HCT116 (cell line): ENCODE measurements at regions not wholly inside any gene's neighbourhood (a gene's known extent, or its start where the extent isn't known, plus 50 kb on each side); places are given as distances from the start of the nearest gene placed in this dataset.
"Not testable (repeated sequence)": the region's sequence is repeated elsewhere in the genome, so short reads cannot be mapped to it uniquely, and the experiment has no call there.

Experiments used
- ATAC-seq: fragments of 200-7000 bp; cut with Tn5 transposase; 2 replicates; pipeline ENCODE4 v1.9.1; 2020; ENCODE audit warnings: mild to moderate bottlenecking, moderate library complexity
- BruUV-seq: library from RNA; stranded (reverse); fragments of 400-500 nt; replicated peaks from 2 replicates; lab custom pipeline; 2021; lab: Mats Ljungman, UMichigan
- CTCF ChIA-PET: fragments of 300-600 bp; sonication (Branson Sonifier 250); formaldehyde crosslinking; loops from one replicate; lab custom pipeline; 2021; ENCODE audit warnings: antibody characterized with exemption; lab: Charles Lee
- POLR2A ChIA-PET: fragments of 300-600, 350-600 bp; sonication (Branson Sonifier 250); formaldehyde crosslinking; loops from one replicate; lab custom pipeline; 2021; ENCODE audit warnings: antibody characterized with exemption; lab: Charles Lee
- RAD21 ChIA-PET, 2 experiments: fragments of 300-600 bp; sonication (Branson Sonifier 250); formaldehyde crosslinking; loops; one replicate each; lab custom pipeline; 2023; ENCODE audit warnings: low total read pairs in 2 of 2; ENCODE audit not compliant: uncharacterized antibody in 2 of 2, unreplicated experiment in 2 of 2, low non-redundant PET in 1 of 2; lab: Charles Lee
- DNase-seq: peaks from one replicate; pipeline ENCODE4 v3.0.0-alpha.2; 2010; ENCODE audit warnings: low read depth, low spot score
- H2AFZ ChIP-seq: fragments of 200-600 bp; shearing (Covaris generic), sonication (generic); 2 replicates; pipeline ENCODE4 v1.6.1; 2017; ENCODE audit warnings: low read depth, mixed run types, mixed read lengths, antibody characterized with exemption, low read length; ENCODE audit not compliant: poor library complexity, severe bottlenecking
- H3K27ac ChIP-seq: 2 replicates; pipeline ENCODE4 v1.5.1; 2012; ENCODE audit warnings: low read depth, low read length
- H3K27me3 ChIP-seq: fragments of 200-600 bp; sonication (generic); 2 replicates; pipeline ENCODE4 v1.6.1; 2016; ENCODE audit warnings: mixed run types, low read length, mixed read lengths; ENCODE audit not compliant: insufficient read depth
- H3K36me3 ChIP-seq, 2 experiments: fragments of 200-500 bp in 1 of 2; fragments of 200-600 bp in 1 of 2; sonication (Bioruptor generic) in 1 of 2; sonication (generic) in 1 of 2; 2 replicates each; pipeline versions ENCODE4 v1.5.1 to v1.6.1; 2014 to 2016; ENCODE audit warnings: low read length in 2 of 2, inconsistent platforms in 1 of 2, mixed read lengths in 1 of 2, mixed run types in 1 of 2; ENCODE audit not compliant: insufficient read depth in 2 of 2, control insufficient read depth in 1 of 2
- H3K4me1 ChIP-seq, 2 experiments: fragments of 200-600 bp in 1 of 2; sonication (generic) in 1 of 2; 2 replicates each; pipeline versions ENCODE4 v1.5.1 to v1.6.1; 2012 to 2017; ENCODE audit warnings: low read length in 2 of 2, inconsistent platforms in 1 of 2, mild to moderate bottlenecking in 1 of 2, mixed read lengths in 1 of 2, mixed run types in 1 of 2, moderate library complexity in 1 of 2; ENCODE audit not compliant: insufficient read depth in 2 of 2, control insufficient read depth in 1 of 2
- H3K4me2 ChIP-seq: fragments of 200-600 bp; sonication (generic); 2 replicates; pipeline ENCODE4 v1.6.1; 2017; ENCODE audit warnings: mixed run types, low read length, mixed read lengths
- H3K4me3 ChIP-seq, 2 experiments: fragments of 200-600 bp in 1 of 2; sonication (generic) in 1 of 2; replicated peaks in 1 of 2; 2 replicates each; pipeline ENCODE4 v1.5.1; 2011 to 2016; ENCODE audit warnings: low read length in 2 of 2, control low read depth in 1 of 2, low read depth in 1 of 2, mild to moderate bottlenecking in 1 of 2, mixed read lengths in 1 of 2, mixed run types in 1 of 2
- H3K79me2 ChIP-seq: fragments of 200-600 bp; sonication (generic); 2 replicates; pipeline ENCODE4 v1.6.1; 2017; ENCODE audit warnings: mild to moderate bottlenecking, mixed run types, low read length, moderate library complexity, mixed read lengths; ENCODE audit not compliant: insufficient read depth
- H3K9ac ChIP-seq: fragments of 200-600 bp; sonication (generic); 2 replicates; pipeline ENCODE4 v1.6.1; 2016; ENCODE audit warnings: low read length, mixed read lengths
- H3K9me2 ChIP-seq: fragments of 200-600 bp; sonication (generic), shearing (Covaris generic); 2 replicates; pipeline ENCODE4 v1.6.1; 2017; ENCODE audit warnings: mixed run types, mild to moderate bottlenecking, moderate library complexity; ENCODE audit not compliant: insufficient read depth
- H3K9me3 ChIP-seq, 2 experiments: fragments of 200-500 bp in 1 of 2; fragments of 200-600 bp in 1 of 2; sonication (Bioruptor generic) in 1 of 2; sonication (generic) in 1 of 2; 2 replicates each; pipeline ENCODE4 v1.6.1; 2014 to 2017; ENCODE audit warnings: low read length in 2 of 2, mixed read lengths in 2 of 2, inconsistent platforms in 1 of 2, low read depth in 1 of 2, mild to moderate bottlenecking in 1 of 2, mixed run types in 1 of 2, moderate library complexity in 1 of 2; ENCODE audit not compliant: control insufficient read depth in 1 of 2, insufficient read depth in 1 of 2
- H4K20me1 ChIP-seq: fragments of 200-600 bp; sonication (generic), shearing (Covaris generic); 2 replicates; pipeline ENCODE4 v1.6.1; 2017; ENCODE audit warnings: mixed run types, mild to moderate bottlenecking, moderate library complexity; ENCODE audit not compliant: insufficient read depth
- CTCF ChIP-seq, 3 experiments: fragments of 200-600 bp in 1 of 3; sonication (generic) in 1 of 3; IDR thresholded peaks in 2 of 3; conservative IDR thresholded peaks in 1 of 3; 2 replicates each; pipeline ENCODE4 v1.5.1; 2012 to 2017; ENCODE audit warnings: low read depth in 2 of 3, low read length in 2 of 3, antibody characterized with exemption in 1 of 3, borderline replicate concordance in 1 of 3, control low read depth in 1 of 3, mild to moderate bottlenecking in 1 of 3, mixed read lengths in 1 of 3, mixed run types in 1 of 3, moderate library complexity in 1 of 3; ENCODE audit not compliant: insufficient read depth in 1 of 3
- JUND ChIP-seq: IDR thresholded peaks from 2 replicates; pipeline ENCODE4 v1.6.1; 2012
- POLR2A ChIP-seq: IDR thresholded peaks from 2 replicates; pipeline ENCODE4 v1.7.0; 2011; ENCODE audit warnings: borderline replicate concordance; ENCODE audit not compliant: insufficient read depth, insufficient read length; ENCODE audit errors: extremely low read depth
- REST ChIP-seq: IDR thresholded peaks from 2 replicates; pipeline ENCODE4 v1.6.1; 2012; ENCODE audit warnings: low read depth
- SRF ChIP-seq: IDR thresholded peaks from 2 replicates; pipeline ENCODE4 v1.6.1; 2012; ENCODE audit warnings: low read depth
- ZBTB33 ChIP-seq: IDR thresholded peaks from 2 replicates; pipeline ENCODE4 v1.6.1; 2011; ENCODE audit warnings: mild to moderate bottlenecking, low read length, moderate library complexity; ENCODE audit not compliant: insufficient replicate concordance; ENCODE audit errors: extremely low read depth
- intact Hi-C: fragments of 100-400 bp; cut with micrococcal nuclease; formaldehyde crosslinking; loops from 2 replicates; pipeline ENCODE4 v1.10.0; 2022

- Histone ChIP-seq H3K27ac (no peak overlapping the region), H3K4me2 (no peak overlapping the region), H3K79me2 (no peaks in the 10 kb centered on the region), H3K9me3 (peaks cover 16 to 34% of the 10 kb centered on the region in 2 experiments; a peak in 2 of 4 replicates), H2AFZ (no peak overlapping the region), H4K20me1 (no peaks in the 10 kb centered on the region), H3K27me3 (no peaks in the 10 kb centered on the region)
- ChIA-PET POLR2A (no interaction called here), CTCF (no interaction called here), RAD21 (no interaction called here)
- no peak for ATAC-seq
- DNase-seq: no peak
- intact Hi-C loops: no loop called here
- no peak for TF ChIP-seq CTCF (IDR thresholded peaks at IDR 0.05 in 2 of 3, conservative IDR thresholded peaks at IDR 0.05 in 1 of 3; ENCODE audit: borderline replicate concordance in 1 of 3, insufficient read depth in 1 of 3, low read depth in 2 of 3, low read length in 2 of 3)
- no peak for TF ChIP-seq POLR2A
- TF ChIP-seq JUND: no peak
- TF ChIP-seq REST: no peak
- TF ChIP-seq SRF: no peak
- TF ChIP-seq ZBTB33: no peak
- TF ChIP-seq, all 23 proteins: peak for 0
- Histone ChIP-seq H3K4me1 (no peaks in the 10 kb centered on the region), H3K9me2 (no peaks in the 10 kb centered on the region), H3K9ac (no peak overlapping the region), H3K36me3 (no peaks in the 10 kb centered on the region), H3K4me3 (no peak overlapping the region)
- no TSS peak for BruUV-seq
Measured at GRCh38 chr16:62794724-62795123, 758.5 kb upstream of the CDH8 start.

GRCh38 chr16:62780081-62780480 lies 743.8 kb upstream of the CDH8 start:
- POLR2A ChIA-PET, H3K9me2 ChIP-seq, H3K9ac ChIP-seq, H3K4me1 ChIP-seq, H3K4me3 ChIP-seq, H3K79me2 ChIP-seq, H4K20me1 ChIP-seq, H3K36me3 ChIP-seq, H2AFZ ChIP-seq, intact Hi-C loops, BruUV-seq, RAD21 ChIA-PET, H3K4me2 ChIP-seq, ATAC-seq, H3K27ac ChIP-seq, CTCF ChIA-PET, H3K27me3 ChIP-seq, DNase-seq: not testable (repeated sequence)
- H3K9me3 ChIP-seq: peaks cover 4 to 21% of the 10 kb centered on the region in 2 experiments; a peak in 2 of 4 replicates
